Choroid plexus epithelial cell (primary cell): ENCODE measurements at regions not wholly inside any gene's neighbourhood (a gene's known extent, or its start where the extent isn't known, plus 50 kb on each side); places are given as distances from the start of the nearest gene placed in this dataset.

Experiments
- DNase-seq: peaks from one replicate; pipeline ENCODE4 v3.0.0-alpha.2; 2010; ENCODE audit warnings: low read depth
- H3K4me3 ChIP-seq: 2 replicates; pipeline ENCODE4 v1.5.1; 2011; ENCODE audit warnings: low read depth, mild to moderate bottlenecking, control low read depth, low read length, moderate library complexity
- CTCF ChIP-seq: conservative IDR thresholded peaks from 2 replicates; pipeline ENCODE4 v1.5.1; 2011; ENCODE audit warnings: low read depth, mild to moderate bottlenecking, control low read depth, inconsistent platforms, low read length, moderate library complexity

GRCh38 chr1:47651311-47652089 is 213.7 kb downstream of the FOXD2 start:
- no peak overlapping the region for H3K4me3 ChIP-seq
- TF ChIP-seq CTCF = no peak
- DNase-seq = no peak

- TF ChIP-seq CTCF = no peak
- DNase-seq = no peak
- no peak overlapping the region for H3K4me3 ChIP-seq
Measured at GRCh38 chr1:47655521-47656300, 217.9 kb downstream of the FOXD2 start.

GRCh38 chr1:47656719-47657685 is 219.2 kb downstream of the FOXD2 start:
- DNase-seq = peak; percentile 95
- no peak overlapping the region for H3K4me3 ChIP-seq
- TF ChIP-seq CTCF = peak; percentile 4

GRCh38 chr1:47658161-47658920 is 220.5 kb downstream of the FOXD2 start:
- no peak overlapping the region for H3K4me3 ChIP-seq
- no peak for TF ChIP-seq CTCF
- no peak for DNase-seq

GRCh38 chr1:47659146-47659545 is 221.3 kb downstream of the FOXD2 start:
- no peak for TF ChIP-seq CTCF
- no peak overlapping the region for H3K4me3 ChIP-seq
- DNase-seq = no peak

GRCh38 chr1:47660622-47661021 is 222.8 kb downstream of the FOXD2 start:
- TF ChIP-seq CTCF = no peak
- no peak overlapping the region for H3K4me3 ChIP-seq
- DNase-seq = no peak
